ENCODE measurements at regions not wholly inside any gene's neighbourhood (a gene's known extent, or its start where the extent isn't known, plus 50 kb on each side); places are given as distances from the start of the nearest gene placed in this dataset.
"Not testable (repeated sequence)": the region's sequence is repeated elsewhere in the genome, so short reads cannot be mapped to it uniquely, and the experiment has no call there.

DNA sequence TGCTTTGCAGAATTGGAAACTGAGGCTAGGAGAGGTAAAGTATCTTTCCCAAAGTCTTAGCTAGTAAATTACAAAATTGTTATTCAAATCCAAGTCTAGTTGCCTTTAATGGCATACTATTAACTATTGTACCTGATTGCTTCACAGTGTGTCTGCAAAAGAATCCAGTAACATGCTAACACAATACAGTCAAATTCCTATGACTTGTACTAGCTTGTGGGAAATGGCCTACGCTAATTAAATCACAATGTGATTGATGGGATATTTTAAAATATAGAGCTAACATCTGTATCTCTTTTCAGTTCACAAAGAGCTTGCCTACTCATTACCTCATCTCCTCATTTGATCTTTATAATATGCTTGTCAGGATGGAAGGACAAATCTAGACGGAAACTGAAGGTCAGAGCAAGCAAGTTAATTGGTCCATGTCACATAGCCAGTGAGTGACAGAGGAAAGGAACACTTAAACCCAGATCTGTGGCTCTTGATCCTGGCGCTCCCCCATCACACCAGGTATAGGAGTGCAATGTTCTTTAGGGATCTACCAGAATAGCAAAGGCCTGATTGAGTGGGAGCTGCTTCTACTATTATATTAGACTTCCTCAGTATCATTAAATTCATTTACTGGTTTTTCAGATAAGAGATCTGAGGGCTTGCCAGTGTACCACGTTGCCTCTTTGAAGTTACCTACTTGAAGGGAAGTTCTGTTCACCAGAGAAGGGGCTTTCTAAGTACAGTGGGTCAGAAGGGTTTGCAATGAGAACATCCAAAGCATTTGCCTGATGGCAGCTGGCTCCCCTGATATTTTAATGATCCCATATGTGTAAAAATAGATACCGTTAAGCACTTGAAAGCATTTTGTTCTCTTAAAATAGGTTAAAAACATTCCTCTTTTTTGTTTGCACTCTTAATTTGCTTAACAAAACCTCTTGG, 213.6 kb upstream of the SESN3 start:
- DNase-seq (ENCODE audit: low read depth) = no peak

DNA sequence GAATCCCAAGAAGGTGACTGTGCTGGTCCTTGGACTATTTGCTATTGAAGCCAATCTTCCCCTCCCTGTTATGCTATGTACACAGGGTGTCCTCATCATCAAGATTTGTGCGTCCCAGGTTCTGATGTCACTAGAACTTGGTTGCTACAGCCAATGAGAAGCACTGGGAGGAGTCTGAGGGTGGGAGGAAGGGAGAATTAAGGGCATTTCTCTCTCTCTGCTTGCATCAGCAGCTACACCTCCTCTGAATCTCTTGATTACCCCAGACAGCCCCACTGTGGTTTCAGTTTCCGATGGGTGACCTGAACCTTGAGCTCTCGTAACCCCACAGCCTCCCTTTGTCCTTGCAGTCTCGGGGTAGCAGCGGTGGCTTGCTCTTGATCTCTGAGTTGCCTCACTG, 212.4 kb upstream of the SESN3 start:
- DNase-seq (ENCODE audit: low read depth) = no peak

DNA sequence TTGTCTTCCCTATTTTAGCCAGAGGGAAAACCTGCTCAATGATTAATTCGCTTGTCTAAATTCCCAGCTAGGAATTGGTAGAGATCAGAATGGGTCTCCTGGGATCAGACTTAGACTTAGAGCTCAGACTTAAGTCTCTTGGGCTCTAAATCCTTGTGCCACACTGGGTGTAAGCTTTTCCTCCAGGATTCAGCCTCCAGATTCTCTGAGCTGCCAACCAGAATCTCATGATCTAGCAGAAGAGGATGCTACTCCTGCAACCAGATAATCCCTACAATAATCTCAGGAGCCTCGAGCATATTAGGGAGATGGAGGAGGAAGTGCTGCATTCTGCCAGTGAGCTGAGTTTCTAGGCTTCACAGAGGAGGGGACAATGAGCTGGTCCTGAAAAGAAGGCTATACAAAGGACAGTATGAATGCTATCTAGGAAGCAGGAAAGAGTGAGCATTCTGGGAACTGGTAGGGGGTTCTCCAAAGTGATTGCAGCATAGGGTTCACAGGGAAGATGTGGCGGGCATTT, 211.6 kb upstream of the SESN3 start:
- DNase-seq (ENCODE audit: low read depth) = no peak

DNA sequence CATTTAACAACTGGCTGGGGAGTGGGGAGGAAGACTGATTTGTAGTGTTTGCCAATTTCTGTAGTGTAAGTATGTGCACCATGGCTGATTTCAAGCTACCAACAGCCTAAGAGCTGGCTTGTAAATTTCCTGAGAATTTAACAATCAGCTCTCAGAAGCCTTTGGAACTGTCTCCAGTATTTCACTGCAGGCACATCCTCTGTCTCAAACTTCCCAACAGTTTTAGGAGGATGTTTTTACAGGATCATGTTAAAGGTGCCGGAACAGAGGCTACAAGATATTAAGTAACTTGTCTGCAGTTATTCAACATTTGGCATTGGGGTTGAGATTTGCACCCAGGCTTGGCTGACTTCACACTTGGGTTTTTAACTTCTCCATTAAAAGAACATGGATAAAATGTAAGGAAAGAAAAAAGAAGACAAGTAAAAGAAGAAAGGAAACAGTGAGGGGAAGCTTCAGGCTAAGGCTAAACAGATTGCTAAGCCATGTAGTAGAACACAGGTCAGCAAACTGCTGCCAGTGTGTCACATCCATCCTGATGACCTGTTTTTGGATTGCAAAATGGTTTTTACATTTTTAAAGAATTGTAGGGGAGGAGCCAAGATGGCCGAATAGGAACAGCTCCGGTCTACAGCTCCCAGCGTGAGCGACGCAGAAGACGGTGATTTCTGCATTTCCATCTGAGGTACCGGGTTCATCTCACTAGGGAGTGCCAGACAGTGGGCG, 204.8 kb upstream of the SESN3 start:
- DNase-seq (ENCODE audit: low read depth) = no peak

DNA sequence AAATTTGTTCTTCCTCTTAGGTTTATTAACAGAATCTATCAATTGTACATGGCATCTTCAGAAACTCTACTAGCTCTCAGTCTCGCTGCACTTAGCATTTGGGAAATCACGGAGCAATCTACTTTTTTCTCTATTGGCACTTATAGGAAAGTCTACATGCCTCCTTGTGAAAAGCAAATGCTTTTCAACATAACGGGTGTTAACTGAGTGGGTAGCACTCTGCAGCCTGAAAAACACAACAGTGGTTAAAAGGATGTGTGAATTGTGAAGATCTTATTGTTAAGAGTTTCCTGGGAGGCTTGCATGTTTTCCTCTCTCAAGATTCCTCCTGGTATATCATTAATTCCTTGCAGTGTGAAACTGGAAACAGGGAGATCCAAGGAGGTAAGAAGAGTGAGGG, 204.2 kb upstream of the SESN3 start:
- DNase-seq (ENCODE audit: low read depth) = no peak

DNA sequence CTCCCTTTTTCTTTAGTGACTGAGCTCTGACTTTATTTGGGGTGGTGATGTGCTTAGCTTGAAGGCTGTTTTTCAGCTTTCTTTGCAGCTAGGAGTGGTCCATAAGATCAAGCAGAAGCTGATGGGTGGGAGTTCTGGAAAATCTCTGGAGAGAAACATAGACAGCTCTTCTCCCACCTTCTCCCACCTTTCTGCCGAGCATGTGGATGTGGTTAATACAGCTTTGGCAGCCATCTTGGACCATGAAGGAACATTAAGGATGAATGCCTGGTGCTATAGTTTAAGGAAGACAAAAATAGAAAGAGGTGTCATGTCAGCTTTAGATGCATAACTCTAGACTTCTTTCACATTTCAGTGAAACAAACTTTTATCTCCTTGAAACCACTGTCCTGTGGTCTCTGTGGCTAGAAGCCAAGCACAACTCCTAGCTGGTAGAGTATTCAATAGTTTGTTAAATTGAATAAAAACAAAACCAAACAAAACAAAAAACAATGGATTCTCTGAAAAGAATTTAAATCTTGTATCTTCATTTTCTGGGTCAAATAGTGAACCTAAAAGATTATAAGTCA, 203.6 kb upstream of the SESN3 start:
- no peak for DNase-seq (ENCODE audit: low read depth)

DNA sequence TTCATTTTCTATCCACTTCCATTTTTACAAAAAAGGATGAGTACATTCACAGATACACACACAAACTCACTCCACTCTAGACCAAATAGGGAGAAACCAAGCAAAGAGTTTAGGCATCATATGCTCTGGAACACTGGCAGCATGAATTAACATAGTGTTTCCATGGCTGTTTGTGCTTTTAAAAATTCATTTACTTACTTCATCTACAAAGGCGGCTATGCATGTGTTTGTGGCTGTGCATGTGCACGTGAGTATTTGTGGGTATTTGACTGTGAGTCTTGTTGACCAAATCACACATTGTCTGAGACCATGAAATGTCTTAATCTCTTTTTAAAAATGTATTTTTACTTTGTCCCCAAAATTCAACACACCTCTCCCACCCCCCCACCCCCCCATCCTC, 203.0 kb upstream of the SESN3 start:
- no peak for DNase-seq (ENCODE audit: low read depth)

DNA sequence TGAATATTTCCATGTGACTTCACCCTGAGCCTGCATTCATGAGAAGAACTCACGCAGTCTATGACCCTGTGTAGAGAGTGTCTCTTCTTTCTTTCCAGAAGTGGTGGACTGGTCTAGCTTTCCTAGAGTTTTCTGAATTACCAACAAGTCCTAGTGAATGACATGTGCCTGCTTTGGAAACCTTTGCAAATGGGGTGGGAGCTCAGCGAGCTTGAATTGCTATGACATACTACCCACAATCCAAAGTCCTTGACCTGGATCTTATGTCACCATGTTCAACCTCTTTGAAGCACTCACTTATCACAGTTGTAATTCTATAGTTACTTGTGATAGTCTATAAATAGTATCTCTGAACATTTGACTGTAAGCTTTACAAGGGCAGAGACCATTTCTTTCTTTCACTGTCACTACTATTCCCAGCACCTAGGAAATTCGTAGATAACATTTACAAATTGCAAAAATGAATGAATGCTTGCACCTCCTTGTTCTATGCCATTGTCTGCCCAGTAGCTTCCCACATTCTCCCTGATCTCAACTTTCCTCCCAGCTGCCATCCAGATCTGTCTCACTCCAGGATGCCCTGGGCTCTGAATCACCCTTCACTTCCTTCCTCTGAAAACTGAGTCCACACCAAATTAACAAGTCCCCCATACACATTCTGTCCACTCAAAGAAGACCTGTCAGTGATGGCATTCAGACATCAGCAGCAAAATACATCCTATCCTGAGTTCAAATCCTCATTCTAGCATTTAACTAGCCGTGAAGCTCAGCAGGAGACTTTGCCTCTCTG, 201.9 kb upstream of the SESN3 start:
- no peak for DNase-seq (ENCODE audit: low read depth)

DNA sequence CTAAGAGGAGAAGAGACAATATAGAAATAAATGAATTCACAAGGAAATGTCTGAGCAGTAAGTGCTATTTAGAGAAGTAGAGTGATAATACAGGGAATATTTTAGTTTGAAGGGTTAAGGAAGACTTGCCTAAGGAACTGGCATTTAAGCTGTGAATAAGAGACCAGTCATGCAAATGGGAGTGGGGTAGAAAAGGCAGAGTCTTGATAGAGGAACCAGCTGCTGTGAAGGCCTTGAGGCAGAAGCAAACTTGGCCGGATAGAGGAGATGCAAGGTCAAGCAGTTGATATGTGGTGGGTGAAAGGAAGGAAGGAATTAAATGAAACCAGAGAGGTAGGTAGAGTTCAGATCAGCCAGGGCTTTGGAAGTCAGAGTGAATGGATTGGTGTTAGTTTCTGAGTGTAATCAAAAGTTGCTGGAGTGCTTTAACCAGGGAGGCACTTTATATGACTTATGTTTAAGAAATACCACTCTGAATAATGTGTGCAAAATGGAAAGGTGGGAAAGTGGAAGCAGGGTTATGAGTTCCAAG, 198.4 kb upstream of the SESN3 start:
- no peak for DNase-seq (ENCODE audit: low read depth)

DNA sequence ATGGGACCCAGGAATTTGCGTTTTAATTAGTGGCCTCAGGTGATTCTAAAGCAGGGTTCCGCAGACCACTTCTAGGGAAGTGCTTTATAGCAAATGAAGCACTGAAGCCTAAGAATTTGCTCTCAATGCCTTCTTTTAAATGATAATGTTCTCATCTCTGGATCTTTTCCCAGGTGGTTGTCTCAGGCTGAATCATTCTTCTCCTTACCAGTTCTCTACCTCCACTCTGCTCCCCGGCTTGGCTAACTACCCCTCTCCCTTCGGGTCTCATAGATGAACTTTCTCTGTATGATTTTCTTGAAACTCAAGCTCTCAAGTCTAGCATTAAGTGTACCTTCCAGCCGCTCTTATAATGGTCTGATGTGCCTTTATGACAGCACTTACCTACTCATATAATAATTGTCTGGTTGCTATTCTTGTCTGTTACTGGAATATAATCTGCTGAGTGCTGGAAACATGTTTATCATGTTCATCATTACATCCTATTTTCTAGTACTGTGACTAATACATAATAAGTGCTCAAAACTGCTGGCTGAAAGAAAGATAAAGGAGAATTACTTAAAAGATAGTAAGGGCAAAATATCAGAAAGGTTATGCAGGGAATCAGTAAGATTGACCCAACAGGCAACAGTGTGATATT, 195.9 kb upstream of the SESN3 start:
- no peak for DNase-seq (ENCODE audit: low read depth)

DNA sequence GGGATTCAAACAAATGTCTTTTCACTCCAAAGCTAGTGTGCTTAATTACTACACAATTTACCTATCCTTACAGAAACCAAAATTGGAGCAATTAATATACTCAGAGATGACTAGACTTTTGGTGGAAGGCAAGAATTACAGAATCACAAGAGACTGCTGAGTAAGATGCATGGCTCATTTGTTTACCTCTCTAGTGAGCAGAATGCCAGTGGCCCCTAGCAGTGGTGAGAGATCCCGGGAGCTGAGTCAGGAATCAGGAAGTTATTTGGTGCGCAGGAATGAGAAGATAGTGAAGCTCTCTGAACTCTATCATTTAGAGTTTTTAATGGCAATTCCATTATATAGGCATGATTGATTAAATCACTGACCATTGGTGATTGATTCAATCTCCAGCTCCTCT, 188.9 kb upstream of the SESN3 start:
- DNase-seq (ENCODE audit: low read depth) = no peak

DNA sequence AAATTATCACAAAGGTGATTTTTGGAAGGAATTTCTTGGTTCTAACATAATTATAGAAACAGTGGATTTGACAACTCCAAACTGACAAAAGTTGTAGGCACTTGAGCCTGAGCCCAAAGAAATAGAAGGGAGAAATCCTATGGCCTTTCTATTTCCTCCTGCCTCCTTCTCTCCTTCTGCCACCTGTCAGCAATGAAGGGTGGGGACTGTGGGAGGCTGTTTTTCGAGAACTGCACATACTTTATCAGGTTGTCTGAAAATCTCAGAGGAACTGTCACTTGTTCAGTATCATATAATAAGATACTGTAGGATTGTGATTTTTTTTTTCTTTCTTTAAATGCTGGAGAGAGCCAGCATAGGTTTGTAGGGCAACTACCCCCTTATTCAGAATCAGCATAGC, 187.9 kb upstream of the SESN3 start:
- no peak for DNase-seq (ENCODE audit: low read depth)

DNA sequence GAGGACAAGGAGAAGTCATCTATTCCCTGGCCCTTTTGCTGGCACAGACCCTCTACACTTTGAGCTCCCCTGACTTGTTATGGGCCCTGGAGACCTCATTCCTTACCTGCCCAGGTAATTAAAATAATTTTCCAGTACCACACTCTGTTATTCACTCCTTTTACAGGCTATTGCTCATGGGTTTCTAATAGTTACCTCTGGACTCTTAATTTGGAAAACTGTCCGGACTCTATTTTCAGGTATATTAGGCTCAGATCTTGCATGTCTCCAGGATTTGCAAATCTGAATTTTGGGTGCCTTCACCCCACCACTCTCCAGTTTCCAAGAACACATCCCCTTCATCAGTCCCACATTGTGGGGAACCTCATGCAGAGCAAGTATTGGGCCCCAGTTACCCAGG, 186.8 kb upstream of the SESN3 start:
- DNase-seq (ENCODE audit: low read depth) = no peak

DNA sequence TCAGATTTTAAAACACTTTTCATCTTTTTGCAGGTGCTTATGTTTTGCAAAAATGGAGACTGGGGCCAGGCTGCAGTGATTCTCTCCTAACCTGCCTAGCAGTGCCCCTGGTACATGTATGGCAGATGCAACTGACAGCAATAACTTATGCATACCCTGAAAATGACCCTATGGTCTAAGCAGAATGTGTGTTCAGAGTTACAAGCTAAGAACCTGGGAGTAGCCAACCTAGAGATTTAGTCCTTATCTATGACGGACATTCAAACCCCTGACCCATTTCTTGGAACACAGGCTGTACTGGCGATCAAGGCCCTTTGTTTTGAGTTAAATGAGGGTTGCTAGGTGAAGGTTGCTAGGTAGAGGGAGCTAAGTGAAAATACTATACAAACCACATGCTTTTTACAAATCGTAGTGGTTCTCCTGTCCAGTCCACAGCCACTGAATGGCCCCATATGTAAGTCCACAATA, 184.9 kb upstream of the SESN3 start:
- DNase-seq (ENCODE audit: low read depth) = no peak

DNA sequence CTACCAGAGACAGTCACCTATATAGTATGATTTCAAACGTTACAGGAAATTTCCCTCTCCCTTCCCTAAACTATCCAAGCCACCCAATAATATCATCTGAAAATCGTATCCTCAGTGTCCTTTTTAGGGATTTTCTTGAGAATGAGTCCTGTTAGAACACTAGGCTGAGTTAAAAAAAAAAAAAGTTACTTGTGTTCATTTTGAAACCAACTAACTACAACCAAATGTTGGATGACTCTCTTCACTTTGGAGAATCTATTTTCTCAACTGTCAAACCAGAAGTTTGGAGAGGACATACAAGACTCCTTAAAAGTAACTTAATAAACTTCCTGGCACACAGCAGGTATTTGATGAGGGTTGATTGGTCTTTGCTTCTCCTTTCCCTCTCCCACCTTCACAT, 183.2 kb upstream of the SESN3 start:
- no peak for DNase-seq (ENCODE audit: low read depth)

DNA sequence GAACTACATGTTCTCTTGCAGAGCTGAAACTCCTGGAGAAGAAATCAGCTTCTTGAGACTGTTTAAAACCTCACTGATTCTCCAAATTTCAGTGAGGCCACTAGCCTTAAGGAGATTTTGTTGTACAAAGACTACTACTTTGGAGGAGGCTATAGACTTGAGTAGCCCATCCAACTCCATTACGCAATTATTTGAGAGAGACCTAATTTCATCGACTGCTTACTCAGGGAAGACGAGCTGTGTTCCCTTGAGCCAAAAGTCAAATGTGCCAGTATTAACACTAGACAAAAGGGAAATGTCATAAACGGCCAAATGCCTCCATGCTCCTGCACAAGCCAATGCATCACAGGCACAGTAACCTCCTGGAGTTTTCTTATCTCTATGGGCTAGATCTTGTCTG, 182.8 kb upstream of the SESN3 start:
- DNase-seq (ENCODE audit: low read depth) = no peak

DNA sequence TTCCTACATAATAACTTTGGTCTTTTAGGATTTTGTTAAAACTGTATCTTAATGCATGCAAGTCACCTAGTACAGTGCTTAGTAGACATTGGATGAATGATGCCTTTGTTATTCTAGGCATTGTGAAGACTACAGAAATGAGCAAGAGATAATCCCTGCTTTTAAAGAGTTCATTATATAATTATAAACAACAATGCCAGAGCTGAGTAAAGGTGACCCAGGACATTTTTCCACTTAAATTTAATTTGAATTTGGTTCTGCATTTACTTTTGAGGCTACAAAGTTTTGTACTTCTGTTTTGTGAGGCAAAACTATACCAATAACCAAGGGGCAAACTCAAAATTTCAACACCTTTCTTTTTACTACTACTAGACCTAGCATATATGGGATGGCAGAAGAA, 182.0 kb upstream of the SESN3 start:
- no peak for DNase-seq (ENCODE audit: low read depth)

DNA sequence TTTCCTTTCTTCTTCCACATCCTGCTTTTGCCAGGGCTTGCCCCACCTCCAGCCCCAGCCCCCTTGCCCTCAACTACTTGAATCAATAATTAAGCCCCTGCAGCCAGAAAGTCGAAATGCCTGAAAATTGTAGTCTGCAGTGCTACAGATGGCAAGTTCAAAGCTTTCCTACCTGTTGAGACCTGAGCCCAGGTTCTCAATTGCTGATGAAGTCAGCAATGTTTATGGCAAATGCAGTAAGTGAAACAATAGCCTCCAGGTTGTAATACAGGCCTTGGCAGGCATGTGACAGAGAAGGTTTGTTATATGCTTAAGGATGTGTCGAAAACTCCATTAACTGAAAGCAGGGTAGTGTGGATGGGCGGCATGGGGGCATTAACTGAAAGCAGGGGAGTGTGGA, 181.1 kb upstream of the SESN3 start:
- DNase-seq (ENCODE audit: low read depth) = no peak

DNA sequence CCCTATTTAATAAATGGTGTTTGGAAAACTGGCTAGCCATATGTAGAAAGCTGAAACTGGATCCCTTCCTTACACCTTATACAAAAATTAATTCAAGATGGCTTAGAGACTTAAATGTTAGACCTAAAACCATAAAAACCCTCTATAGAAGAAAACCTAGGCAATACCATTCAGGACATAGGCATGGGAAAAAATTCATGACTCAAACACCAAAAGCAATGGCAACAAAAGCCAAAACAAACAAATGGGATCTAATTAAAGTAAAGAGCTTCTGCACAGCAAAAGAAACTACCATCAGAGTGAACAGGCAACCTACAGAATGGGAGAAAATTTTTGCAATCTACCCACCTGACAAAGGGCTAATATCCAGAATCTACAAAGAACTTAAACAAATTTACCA, 179.7 kb upstream of the SESN3 start:
- DNase-seq (ENCODE audit: low read depth) = not testable (repeated sequence)

DNA sequence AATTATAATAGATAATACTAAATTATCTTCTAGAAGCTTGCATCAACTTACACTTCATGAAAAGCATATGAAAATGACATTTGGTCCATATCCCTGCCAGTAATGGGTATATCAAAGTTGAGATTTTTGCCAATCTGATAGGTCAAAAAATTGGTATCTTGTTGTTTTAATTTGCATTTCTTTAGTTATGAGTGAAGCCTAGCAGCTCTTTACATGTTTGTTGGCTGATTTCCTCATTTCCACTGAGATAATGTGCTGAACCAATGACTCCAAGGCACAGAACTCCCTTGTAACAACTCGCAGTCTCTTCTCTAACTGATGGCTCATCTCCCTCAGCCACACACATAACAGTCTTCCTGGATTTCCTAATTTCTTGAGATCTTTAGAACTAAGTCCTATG, 175.3 kb upstream of the SESN3 start:
- no peak for DNase-seq (ENCODE audit: low read depth)

Data from myocyte (in vitro differentiated cells).